HL-60 (cell line): ENCODE measurements at regions not wholly inside any gene's neighbourhood (a gene's known extent, or its start where the extent isn't known, plus 50 kb on each side); places are given as distances from the start of the nearest gene placed in this dataset.

ENCODE experiments used
- DNase-seq, 2 experiments: peaks; one replicate each; pipeline ENCODE4 v3.0.0-alpha.2; 2010 to 2020; ENCODE audit warnings: low read depth in 1 of 2, low spot score in 1 of 2
- H3K27ac ChIP-seq: fragments of 250-450 bp; sonication (Bioruptor Pico); replicated peaks from 2 replicates; pipeline ENCODE4 v1.5.1; 2020; ENCODE audit warnings: mild to moderate bottlenecking, moderate library complexity
- H3K27me3 ChIP-seq: fragments of 250-450 bp; sonication (Bioruptor Pico); 2 replicates; pipeline ENCODE4 v1.5.1; 2021; ENCODE audit warnings: mild to moderate bottlenecking, moderate library complexity; ENCODE audit not compliant: insufficient read depth, poor library complexity, severe bottlenecking
- H3K4me3 ChIP-seq: replicated peaks from 2 replicates; pipeline ENCODE4 v1.5.1; 2011; ENCODE audit warnings: mild to moderate bottlenecking, control low read depth, low read length; ENCODE audit not compliant: insufficient read depth
- GABPA ChIP-seq: IDR thresholded peaks from 2 replicates; pipeline ENCODE4 v1.6.1; 2012; ENCODE audit warnings: low read depth
- POLR2AphosphoS5 ChIP-seq: IDR thresholded peaks from 2 replicates; pipeline ENCODE4 v1.6.1; 2012; ENCODE audit warnings: low read depth
- SPI1 ChIP-seq: IDR thresholded peaks from 2 replicates; pipeline ENCODE4 v1.6.1; 2012; ENCODE audit warnings: low read depth, mild to moderate bottlenecking, borderline replicate concordance
- TF ChIP-seq, protein P1 (sequence below): IDR thresholded peaks from 2 replicates; pipeline ENCODE4 v1.6.1; 2012; ENCODE audit warnings: low read depth; ENCODE audit not compliant: insufficient replicate concordance
- TF ChIP-seq, protein P2 (sequence below): IDR thresholded peaks from one replicate; pipeline ENCODE4 v1.5.1; 2011; ENCODE audit warnings: low read length, control low read depth, inconsistent platforms; ENCODE audit not compliant: insufficient read depth

DNA sequence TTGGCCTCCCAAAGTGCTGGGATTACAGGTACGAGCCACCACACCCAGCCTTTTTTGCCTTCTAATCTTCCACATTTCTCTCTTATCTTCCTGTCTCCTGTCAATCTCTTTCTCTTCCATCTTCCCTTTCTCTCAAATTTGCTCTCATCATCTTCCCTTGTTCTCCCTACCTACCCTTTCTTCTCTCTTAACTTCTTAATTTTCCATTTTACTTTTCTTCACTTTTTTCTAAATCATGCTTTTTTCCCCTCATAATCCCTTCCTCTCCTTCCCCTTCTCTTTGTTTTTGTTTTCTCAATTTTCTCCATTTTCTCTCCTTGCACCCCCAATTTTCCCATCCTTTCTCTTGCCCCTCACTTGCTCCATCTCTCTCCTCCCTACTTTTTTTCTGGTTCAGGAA lies 545.7 kb downstream of the OMA1 start:
- TF ChIP-seq SPI1 (no peak), POLR2AphosphoS5 (no peak), GABPA (no peak)
- TF ChIP-seq, protein P1, sequence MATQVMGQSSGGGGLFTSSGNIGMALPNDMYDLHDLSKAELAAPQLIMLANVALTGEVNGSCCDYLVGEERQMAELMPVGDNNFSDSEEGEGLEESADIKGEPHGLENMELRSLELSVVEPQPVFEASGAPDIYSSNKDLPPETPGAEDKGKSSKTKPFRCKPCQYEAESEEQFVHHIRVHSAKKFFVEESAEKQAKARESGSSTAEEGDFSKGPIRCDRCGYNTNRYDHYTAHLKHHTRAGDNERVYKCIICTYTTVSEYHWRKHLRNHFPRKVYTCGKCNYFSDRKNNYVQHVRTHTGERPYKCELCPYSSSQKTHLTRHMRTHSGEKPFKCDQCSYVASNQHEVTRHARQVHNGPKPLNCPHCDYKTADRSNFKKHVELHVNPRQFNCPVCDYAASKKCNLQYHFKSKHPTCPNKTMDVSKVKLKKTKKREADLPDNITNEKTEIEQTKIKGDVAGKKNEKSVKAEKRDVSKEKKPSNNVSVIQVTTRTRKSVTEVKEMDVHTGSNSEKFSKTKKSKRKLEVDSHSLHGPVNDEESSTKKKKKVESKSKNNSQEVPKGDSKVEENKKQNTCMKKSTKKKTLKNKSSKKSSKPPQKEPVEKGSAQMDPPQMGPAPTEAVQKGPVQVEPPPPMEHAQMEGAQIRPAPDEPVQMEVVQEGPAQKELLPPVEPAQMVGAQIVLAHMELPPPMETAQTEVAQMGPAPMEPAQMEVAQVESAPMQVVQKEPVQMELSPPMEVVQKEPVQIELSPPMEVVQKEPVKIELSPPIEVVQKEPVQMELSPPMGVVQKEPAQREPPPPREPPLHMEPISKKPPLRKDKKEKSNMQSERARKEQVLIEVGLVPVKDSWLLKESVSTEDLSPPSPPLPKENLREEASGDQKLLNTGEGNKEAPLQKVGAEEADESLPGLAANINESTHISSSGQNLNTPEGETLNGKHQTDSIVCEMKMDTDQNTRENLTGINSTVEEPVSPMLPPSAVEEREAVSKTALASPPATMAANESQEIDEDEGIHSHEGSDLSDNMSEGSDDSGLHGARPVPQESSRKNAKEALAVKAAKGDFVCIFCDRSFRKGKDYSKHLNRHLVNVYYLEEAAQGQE: no peak
- TF ChIP-seq, protein P2, sequence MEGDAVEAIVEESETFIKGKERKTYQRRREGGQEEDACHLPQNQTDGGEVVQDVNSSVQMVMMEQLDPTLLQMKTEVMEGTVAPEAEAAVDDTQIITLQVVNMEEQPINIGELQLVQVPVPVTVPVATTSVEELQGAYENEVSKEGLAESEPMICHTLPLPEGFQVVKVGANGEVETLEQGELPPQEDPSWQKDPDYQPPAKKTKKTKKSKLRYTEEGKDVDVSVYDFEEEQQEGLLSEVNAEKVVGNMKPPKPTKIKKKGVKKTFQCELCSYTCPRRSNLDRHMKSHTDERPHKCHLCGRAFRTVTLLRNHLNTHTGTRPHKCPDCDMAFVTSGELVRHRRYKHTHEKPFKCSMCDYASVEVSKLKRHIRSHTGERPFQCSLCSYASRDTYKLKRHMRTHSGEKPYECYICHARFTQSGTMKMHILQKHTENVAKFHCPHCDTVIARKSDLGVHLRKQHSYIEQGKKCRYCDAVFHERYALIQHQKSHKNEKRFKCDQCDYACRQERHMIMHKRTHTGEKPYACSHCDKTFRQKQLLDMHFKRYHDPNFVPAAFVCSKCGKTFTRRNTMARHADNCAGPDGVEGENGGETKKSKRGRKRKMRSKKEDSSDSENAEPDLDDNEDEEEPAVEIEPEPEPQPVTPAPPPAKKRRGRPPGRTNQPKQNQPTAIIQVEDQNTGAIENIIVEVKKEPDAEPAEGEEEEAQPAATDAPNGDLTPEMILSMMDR: no peak
- DNase-seq: no peak
- Histone ChIP-seq H3K27me3 (no peaks in the 10 kb centered on the region), H3K27ac (no peak overlapping the region), H3K4me3 (no peak overlapping the region)

DNA sequence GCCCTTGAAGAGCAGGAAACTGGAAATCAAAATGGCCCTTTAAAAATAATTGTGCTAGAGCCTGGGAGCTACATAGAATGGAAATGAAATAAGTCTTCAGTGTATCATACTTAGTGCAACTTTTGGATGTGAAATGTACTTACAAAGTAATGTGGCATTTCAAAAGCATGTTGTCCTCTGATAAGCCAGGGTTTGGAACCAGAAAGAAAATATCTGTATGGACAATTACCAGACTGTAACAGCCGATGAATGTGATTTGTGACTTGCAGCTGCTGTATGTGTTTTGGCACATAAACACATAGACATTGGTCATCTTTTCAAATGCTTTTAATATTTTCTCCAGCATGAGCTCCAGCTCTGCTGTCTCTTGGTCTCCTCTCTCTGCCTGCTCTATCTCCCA lies 546.4 kb downstream of the OMA1 start:
- DNase-seq: no peak
- Histone ChIP-seq H3K27me3 (no peaks in the 10 kb centered on the region), H3K4me3 (no peak overlapping the region), H3K27ac (no peak overlapping the region)
- TF ChIP-seq POLR2AphosphoS5 (no peak), SPI1 (no peak), GABPA (no peak)
- TF ChIP-seq, protein P2: no peak
- TF ChIP-seq, protein P1: no peak

DNA sequence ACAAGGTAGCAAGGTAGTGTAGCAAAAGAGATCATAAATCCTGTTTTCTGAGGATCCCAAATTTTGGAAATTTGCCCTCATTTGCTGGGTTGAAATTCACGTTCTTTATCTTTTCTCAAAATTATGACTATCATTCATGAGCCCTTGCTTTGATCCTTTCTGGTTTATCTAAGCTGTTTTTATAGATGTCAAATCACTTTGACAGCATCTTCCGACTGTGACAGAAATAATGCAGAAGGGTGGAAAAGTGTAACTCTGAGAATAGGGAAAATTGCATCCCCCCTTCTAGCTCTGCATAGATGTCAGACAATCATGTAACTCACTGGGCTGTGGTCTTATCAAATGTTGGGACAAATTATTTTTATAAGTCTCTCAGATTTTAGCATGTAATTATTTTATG lies 550.1 kb downstream of the OMA1 start:
- no peak overlapping the region for H3K4me3 ChIP-seq
- no peaks in the 10 kb centered on the region for H3K27me3 ChIP-seq
- TF ChIP-seq POLR2AphosphoS5 (no peak), SPI1 (no peak), GABPA (no peak)
- TF ChIP-seq, protein P1: no peak
- TF ChIP-seq, protein P2: no peak
- no peak for DNase-seq
- no peak overlapping the region for H3K27ac ChIP-seq
